ENCODE measurements at regions not wholly inside any gene's neighbourhood (a gene's known extent, or its start where the extent isn't known, plus 50 kb on each side); places are given as distances from the start of the nearest gene placed in this dataset.

DNA sequence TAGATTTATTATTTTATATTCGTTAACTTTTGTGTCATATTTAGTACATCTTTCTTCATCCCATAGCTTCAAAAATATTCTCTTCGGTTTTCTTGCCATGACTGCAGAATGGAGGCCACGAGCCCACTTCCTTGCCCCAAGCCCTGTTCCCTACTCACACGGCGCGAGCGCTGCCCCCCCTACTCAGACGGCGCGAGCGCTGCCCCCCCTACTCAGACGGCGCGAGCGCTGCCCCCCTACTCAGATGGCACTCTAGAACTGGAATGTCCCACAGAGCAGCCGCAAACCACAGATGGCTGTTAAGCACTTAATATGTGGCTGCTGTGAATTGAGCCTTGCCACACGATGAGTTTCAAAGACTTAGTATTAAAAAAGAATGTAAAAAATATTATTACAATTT lies 102.2 kb upstream of the PEG3 start:
- TF ChIP-seq, protein P1, sequence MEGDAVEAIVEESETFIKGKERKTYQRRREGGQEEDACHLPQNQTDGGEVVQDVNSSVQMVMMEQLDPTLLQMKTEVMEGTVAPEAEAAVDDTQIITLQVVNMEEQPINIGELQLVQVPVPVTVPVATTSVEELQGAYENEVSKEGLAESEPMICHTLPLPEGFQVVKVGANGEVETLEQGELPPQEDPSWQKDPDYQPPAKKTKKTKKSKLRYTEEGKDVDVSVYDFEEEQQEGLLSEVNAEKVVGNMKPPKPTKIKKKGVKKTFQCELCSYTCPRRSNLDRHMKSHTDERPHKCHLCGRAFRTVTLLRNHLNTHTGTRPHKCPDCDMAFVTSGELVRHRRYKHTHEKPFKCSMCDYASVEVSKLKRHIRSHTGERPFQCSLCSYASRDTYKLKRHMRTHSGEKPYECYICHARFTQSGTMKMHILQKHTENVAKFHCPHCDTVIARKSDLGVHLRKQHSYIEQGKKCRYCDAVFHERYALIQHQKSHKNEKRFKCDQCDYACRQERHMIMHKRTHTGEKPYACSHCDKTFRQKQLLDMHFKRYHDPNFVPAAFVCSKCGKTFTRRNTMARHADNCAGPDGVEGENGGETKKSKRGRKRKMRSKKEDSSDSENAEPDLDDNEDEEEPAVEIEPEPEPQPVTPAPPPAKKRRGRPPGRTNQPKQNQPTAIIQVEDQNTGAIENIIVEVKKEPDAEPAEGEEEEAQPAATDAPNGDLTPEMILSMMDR (IDR thresholded peaks at IDR 0.05) = no peak
- TF ChIP-seq EP300 (IDR thresholded peaks at IDR 0.05; ENCODE audit: low read depth) = no peak

Measured in transverse colon (tissue), 3 donors.